Large intestine (tissue), 3 donors: ENCODE measurements at regions not wholly inside any gene's neighbourhood (a gene's known extent, or its start where the extent isn't known, plus 50 kb on each side); places are given as distances from the start of the nearest gene placed in this dataset.
"Not testable (repeated sequence)": the region's sequence is repeated elsewhere in the genome, so short reads cannot be mapped to it uniquely, and the experiment has no call there.

Experiments used
- DNase-seq, 2 donors: peaks; one replicate each; pipeline versions ENCODE4 v3.0.0 to v3.0.0-alpha.2; 2013
- H3K27ac ChIP-seq: one replicate; pipeline ENCODE4 v1.5.1; 2013; ENCODE audit warnings: low read length
- H3K27me3 ChIP-seq: 2 replicates; pipeline ENCODE4 v1.6.1; 2013; ENCODE audit warnings: low read length; ENCODE audit not compliant: control insufficient read depth, insufficient read depth
- H3K36me3 ChIP-seq: 2 replicates; pipeline ENCODE4 v1.6.1; 2013; ENCODE audit warnings: low read length; ENCODE audit not compliant: control insufficient read depth, insufficient read depth
- H3K4me1 ChIP-seq: one replicate; pipeline ENCODE4 v1.6.1; 2013; ENCODE audit warnings: low read length; ENCODE audit not compliant: control insufficient read depth, insufficient read depth
- H3K4me3 ChIP-seq: one replicate; pipeline ENCODE4 v1.5.1; 2013; ENCODE audit warnings: low read length
- H3K9me3 ChIP-seq: one replicate; pipeline ENCODE4 v1.6.1; 2013; ENCODE audit warnings: mild to moderate bottlenecking, low read depth, low read length, moderate library complexity; ENCODE audit not compliant: control insufficient read depth
- WGBS: methylation state at CpG from one replicate; pipeline ENCODE4 v1.1.5; 2013; ENCODE audit warnings: low lambda C conversion rate; ENCODE audit not compliant: insufficient coverage; 5-methylcytosine and 5-hydroxymethylcytosine counted together

DNA sequence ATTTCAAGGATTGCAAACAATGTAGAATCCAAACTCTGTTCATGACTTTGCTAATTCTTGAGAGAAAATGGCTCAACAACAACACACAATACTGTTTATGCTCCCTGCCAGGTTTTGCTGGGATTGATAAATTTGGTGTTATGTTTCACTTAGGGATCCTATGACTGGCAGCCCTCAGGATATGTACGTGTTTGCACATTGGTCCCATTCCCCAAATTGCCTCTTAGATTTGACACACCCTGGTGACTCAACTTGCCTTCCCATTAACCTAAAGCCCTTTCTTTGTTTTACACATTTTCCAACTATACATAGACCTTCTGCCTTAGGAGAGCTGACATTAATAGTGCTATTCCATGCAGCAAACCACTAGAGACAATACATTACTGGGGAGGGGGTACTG is 809.4 kb upstream of the AMELY start:
- no peak overlapping the region for H3K4me3 ChIP-seq
- H3K36me3 ChIP-seq = no peaks in the 10 kb centered on the region
- no peaks in the 10 kb centered on the region for H3K27me3 ChIP-seq
- DNase-seq = no peak
- no CpG with 5 or more reads among the region's 1 CpG for WGBS
- H3K27ac ChIP-seq = no peak overlapping the region
- H3K9me3 ChIP-seq = no peaks in the 10 kb centered on the region
- H3K4me1 ChIP-seq = no peaks in the 10 kb centered on the region

DNA sequence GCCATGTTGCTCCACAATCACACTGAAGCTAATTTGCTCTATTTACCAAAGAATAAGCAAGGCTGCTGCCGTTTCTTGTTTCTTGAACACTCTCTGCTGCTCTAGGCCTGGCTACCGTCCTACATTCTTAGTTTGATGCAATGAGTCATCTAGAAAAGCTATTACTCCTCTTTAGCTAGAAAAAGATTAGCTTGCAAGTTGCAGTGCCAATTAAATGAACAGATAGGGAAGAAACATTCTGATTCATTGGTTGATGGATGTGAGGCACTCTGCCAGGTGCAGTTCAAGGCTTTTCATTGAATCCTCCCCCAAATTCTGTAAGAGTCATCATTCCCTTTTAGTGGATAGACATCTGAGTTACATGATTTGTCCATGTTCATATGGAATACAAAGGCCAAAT is 807.7 kb upstream of the AMELY start:
- no peak overlapping the region for H3K27ac ChIP-seq
- H3K9me3 ChIP-seq = no peaks in the 10 kb centered on the region
- DNase-seq = no peak
- no peak overlapping the region for H3K4me3 ChIP-seq
- WGBS = no CpG with 5 or more reads among the region's 2 CpGs
- no peaks in the 10 kb centered on the region for H3K4me1 ChIP-seq
- no peaks in the 10 kb centered on the region for H3K27me3 ChIP-seq
- H3K36me3 ChIP-seq = no peaks in the 10 kb centered on the region

DNA sequence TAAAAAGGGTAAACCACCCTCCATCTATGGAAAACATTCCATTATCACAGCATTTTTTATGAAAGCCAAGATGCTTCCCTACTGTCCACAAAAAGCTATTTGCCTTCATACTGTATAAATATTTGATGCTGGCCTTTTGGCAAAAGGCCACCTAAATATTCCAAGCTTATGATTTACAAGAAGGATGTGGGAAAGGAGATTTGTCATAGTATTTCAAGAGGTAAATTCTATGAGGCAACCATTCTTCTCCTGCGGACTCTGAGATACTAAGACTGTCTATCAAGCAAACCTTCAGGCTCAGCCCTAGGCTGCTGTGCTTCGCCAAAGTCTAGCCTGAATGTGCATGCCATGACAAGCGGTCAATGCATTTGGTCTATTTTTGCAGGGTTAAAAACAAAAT is 807.1 kb upstream of the AMELY start:
- H3K27me3 ChIP-seq = no peaks in the 10 kb centered on the region
- H3K4me1 ChIP-seq = no peaks in the 10 kb centered on the region
- WGBS = no CpG with 5 or more reads among the region's 3 CpGs
- H3K9me3 ChIP-seq = no peaks in the 10 kb centered on the region
- H3K36me3 ChIP-seq = no peaks in the 10 kb centered on the region
- no peak overlapping the region for H3K4me3 ChIP-seq
- no peak for DNase-seq
- H3K27ac ChIP-seq = no peak overlapping the region

DNA sequence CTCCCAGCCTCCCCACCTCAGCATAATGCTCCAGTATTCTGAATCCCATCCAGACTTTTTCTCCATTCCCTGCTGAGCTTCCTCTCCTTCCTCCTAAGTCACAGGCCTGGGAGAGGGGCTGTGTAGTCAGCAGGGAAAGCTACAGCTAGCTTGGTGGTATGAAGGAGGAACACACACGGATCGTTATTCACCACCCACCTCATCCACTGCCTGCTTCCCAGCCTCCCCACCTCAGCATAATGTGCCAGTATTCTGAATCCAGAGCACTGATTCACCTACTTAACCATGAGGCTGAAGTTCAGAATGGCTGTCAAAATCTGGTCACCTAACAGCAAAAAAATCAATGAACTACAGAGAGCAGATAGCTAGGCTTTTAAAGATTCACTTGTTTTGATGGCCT is 806.6 kb upstream of the AMELY start:
- no peak overlapping the region for H3K4me3 ChIP-seq

DNA sequence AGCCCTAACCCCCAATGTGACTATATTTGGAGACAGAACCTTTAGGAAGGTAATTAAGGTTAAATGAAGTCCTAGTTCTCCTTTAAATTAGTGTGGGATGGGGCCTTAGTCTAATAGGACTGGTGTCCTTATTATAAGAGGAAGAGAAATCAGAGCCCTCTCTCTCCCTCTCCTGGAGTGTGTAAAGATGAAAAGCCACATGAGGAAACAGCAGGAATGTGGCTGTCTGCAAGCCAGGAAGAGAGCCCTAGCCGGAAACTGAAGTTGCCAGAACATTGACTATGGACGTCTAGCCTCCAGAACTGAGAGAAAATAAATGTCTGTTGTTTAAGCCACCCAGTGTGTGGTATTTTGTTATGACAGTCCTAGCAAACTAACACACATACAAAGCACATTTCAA is 802.9 kb upstream of the AMELY start:
- no peaks in the 10 kb centered on the region for H3K9me3 ChIP-seq
- H3K27me3 ChIP-seq = no peaks in the 10 kb centered on the region
- no peak overlapping the region for H3K4me3 ChIP-seq
- no peak for DNase-seq
- no peaks in the 10 kb centered on the region for H3K36me3 ChIP-seq
- no peak overlapping the region for H3K27ac ChIP-seq
- H3K4me1 ChIP-seq = no peaks in the 10 kb centered on the region
- WGBS = no CpG with 5 or more reads among the region's 2 CpGs

More for the DNA sequence above, 806.6 kb upstream of the AMELY start:
- Histone ChIP-seq H3K27me3 (no peaks in the 10 kb centered on the region), H3K9me3 (no peaks in the 10 kb centered on the region), H3K36me3 (no peaks in the 10 kb centered on the region), H3K27ac (no peak overlapping the region), H3K4me1 (no peaks in the 10 kb centered on the region)
- DNase-seq = no peak
- no CpG with 5 or more reads among the region's 2 CpGs for WGBS

DNA sequence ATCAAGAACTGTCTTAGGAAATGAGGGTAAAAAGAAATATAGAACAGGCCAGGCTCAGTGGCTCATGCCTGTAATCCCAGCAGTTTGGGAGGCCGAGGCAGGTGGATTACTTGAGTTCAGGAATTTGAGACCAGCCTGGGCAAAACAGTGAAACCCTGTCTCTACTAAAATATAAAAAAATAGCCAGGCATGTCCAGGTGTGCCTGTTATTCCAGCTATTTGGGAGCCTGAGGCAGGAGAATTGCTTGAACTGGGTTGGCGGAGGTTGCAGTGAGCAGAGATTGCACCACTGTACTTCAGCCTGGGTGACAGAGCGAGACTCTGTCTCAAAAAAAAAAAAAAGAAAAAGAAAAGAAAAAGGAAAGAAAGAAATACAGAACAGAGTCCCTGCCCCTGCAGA is 802.2 kb upstream of the AMELY start:
- not testable (repeated sequence) for DNase-seq, H3K4me3 ChIP-seq, H3K4me1 ChIP-seq, H3K27ac ChIP-seq, H3K36me3 ChIP-seq, H3K27me3 ChIP-seq, H3K9me3 ChIP-seq
- no CpG with 5 or more reads among the region's 3 CpGs for WGBS

DNA sequence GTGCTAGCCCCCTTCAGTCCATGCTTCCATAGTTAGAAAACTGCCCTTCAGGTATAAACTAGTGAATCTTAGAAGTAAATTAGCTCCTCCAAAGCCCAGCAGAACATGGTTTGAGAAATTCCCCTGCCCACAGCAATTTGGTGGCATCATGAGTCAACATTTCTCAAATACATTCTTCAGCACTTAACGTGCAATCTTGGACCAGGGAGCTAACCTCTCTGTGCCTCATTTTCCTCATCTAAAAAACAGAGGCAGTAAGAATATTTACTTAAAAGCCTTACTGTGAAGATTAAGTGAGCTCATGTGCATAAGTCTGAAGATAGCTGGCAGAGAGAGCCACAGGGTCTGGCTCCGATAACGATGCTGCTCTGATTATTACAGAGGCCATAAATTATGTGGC is 800.7 kb upstream of the AMELY start:
- Histone ChIP-seq H3K9me3 (no peaks in the 10 kb centered on the region), H3K36me3 (no peaks in the 10 kb centered on the region), H3K4me3 (no peak overlapping the region), H3K4me1 (no peaks in the 10 kb centered on the region), H3K27me3 (no peaks in the 10 kb centered on the region), H3K27ac (no peak overlapping the region)
- no peak for DNase-seq
- WGBS = no CpG with 5 or more reads among the region's 3 CpGs

DNA sequence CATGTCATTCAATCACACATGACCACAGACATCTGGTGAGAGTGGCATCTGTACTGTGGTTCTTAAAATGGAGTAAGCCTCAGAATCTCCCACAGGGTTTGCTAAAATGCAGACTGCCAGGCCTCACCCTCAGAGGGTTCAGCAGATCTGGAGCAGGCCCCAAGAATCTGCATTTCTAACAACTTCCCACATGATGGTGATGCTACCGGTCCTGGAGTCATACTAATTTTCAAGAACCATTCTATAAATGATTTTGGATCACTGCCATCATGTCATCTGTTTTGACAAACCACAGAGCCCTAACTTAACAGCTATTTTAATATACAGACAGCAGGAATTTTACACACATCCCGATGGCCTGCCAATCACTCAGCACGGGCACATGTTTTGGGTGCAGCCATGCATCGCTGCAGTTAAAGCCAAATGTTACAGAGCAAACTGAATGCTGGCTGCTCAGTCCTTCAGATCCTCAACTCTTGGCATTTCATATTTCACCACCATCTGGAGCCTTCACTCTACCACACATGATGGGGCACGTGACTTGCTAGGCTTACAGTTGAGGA is 792.1 kb upstream of the AMELY start:
- Histone ChIP-seq H3K4me1 (no peaks in the 10 kb centered on the region), H3K36me3 (no peaks in the 10 kb centered on the region), H3K27me3 (no peaks in the 10 kb centered on the region), H3K9me3 (no peaks in the 10 kb centered on the region), H3K4me3 (no peak overlapping the region), H3K27ac (no peak overlapping the region)
- WGBS = no CpG with 5 or more reads among the region's 5 CpGs
- no peak for DNase-seq

DNA sequence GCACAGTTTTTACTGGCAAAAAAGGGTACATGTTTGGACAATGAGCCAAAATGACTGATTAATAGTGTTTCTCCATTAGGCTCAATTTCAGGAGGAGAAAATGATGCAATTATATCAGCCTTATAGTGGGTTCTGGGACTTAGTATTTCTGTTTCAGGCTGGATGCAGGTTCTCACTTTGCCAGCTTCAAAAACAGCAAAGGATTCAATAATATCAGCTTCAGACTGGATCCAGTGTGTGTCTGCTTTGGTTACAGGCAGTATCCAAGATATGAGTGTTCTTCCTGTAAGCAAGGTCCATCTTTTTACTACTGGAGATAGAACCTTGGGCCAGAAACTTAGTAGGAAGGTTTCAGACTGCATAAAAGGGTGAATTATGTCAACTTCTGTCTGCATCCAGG is 790.9 kb upstream of the AMELY start:
- Histone ChIP-seq H3K9me3 (no peaks in the 10 kb centered on the region), H3K4me1 (no peaks in the 10 kb centered on the region), H3K27ac (no peak overlapping the region), H3K4me3 (no peak overlapping the region), H3K27me3 (no peaks in the 10 kb centered on the region), H3K36me3 (no peaks in the 10 kb centered on the region)
- DNase-seq = no peak

DNA sequence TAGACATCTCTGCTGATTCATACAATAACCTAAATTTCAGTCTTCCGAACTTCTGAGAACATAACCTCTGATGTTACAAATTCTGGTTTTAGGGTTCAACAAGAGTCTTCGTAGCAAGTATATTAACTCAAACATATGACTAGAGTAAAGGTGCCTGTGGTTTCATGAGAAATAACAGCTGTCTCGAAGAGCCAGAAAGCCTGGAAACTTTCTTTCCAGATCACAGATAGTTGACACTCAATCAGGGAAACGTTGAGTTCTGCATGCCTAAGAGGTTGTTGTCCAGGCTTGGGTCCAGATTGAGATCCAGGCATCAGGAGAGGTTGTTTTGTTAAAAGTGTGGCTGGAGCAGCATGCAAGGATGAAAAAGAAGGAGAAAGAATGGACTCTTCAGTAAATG is 790.1 kb upstream of the AMELY start:
- Histone ChIP-seq H3K27ac (no peak overlapping the region), H3K27me3 (no peaks in the 10 kb centered on the region), H3K4me1 (no peaks in the 10 kb centered on the region), H3K36me3 (no peaks in the 10 kb centered on the region), H3K9me3 (no peaks in the 10 kb centered on the region), H3K4me3 (no peak overlapping the region)
- WGBS = no CpG with 5 or more reads among the region's 4 CpGs
- DNase-seq = no peak

DNA sequence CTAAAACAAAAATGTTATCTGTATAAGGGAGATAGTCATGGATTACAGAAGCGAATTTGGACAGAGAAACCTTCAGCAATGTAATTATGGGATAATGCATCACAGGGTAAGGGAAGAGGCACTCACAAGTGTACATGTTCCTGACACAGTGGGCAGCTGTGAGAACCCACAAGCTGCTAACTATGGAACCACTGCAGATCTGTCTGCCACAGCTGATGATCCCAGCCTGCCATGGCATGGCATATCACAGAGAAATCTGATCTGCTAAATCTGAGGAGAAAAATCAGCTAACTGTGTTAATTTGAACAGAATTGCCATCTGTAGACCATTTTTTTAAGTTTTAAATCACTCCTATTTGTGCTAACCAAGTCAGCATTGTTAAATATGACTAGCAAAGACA is 786.0 kb upstream of the AMELY start:
- WGBS = no CpG with 5 or more reads among the region's 1 CpG
- Histone ChIP-seq H3K4me3 (no peak overlapping the region), H3K36me3 (no peaks in the 10 kb centered on the region), H3K9me3 (no peaks in the 10 kb centered on the region), H3K4me1 (no peaks in the 10 kb centered on the region), H3K27me3 (no peaks in the 10 kb centered on the region), H3K27ac (no peak overlapping the region)
- DNase-seq = no peak
